ENCODE measurements at regions not wholly inside any gene's neighbourhood (a gene's known extent, or its start where the extent isn't known, plus 50 kb on each side); places are given as distances from the start of the nearest gene placed in this dataset.

GRCh38 chr5:121019734-121020133 lies 555.6 kb downstream of the PRR16 start:
- Histone ChIP-seq H3K4me1 (ENCODE audit: control insufficient read depth, insufficient read depth, low read length) (no peaks in the 10 kb centered on the region), H3K4me3 (ENCODE audit: insufficient read depth, low read depth, low read length) (no peak overlapping the region), H3K36me3 (ENCODE audit: control insufficient read depth, insufficient read depth, low read length) (no peaks in the 10 kb centered on the region), H3K27me3 (ENCODE audit: control insufficient read depth, insufficient read depth, low read length, poor library complexity, severe bottlenecking) (no peaks in the 10 kb centered on the region), H3K27ac (ENCODE audit: insufficient read depth, low read depth, low read length, poor library complexity, severe bottlenecking) (no peak overlapping the region), H3K9me3 (ENCODE audit: control insufficient read depth, low read length) (no peaks in the 10 kb centered on the region)
- 88 to 96% methylated on average over 1 to 2 of the region's 2 CpGs for WGBS, 2 experiments

GRCh38 chr5:121021681-121022080 lies 557.6 kb downstream of the PRR16 start:
- no peaks in the 10 kb centered on the region for H3K4me1 ChIP-seq (ENCODE audit: control insufficient read depth, insufficient read depth, low read length)
- 93 to 98% methylated on average over 5 of the region's 5 CpGs for WGBS, 2 experiments

GRCh38 chr5:121024416-121025311 lies 560.6 kb downstream of the PRR16 start:
- Histone ChIP-seq H3K4me3 (ENCODE audit: insufficient read depth, low read depth, low read length) (no peak overlapping the region), H3K36me3 (ENCODE audit: control insufficient read depth, insufficient read depth, low read length) (no peaks in the 10 kb centered on the region), H3K27ac (ENCODE audit: insufficient read depth, low read depth, low read length, poor library complexity, severe bottlenecking) (no peak overlapping the region), H3K27me3 (ENCODE audit: control insufficient read depth, insufficient read depth, low read length, poor library complexity, severe bottlenecking) (no peaks in the 10 kb centered on the region), H3K4me1 (ENCODE audit: control insufficient read depth, insufficient read depth, low read length) (no peaks in the 10 kb centered on the region), H3K9me3 (ENCODE audit: control insufficient read depth, low read length) (no peaks in the 10 kb centered on the region)
- WGBS, 2 experiments = 94 to 96% methylated on average over 4 to 5 of the region's 5 CpGs

More at GRCh38 chr5:121021681-121022080, 557.6 kb downstream of the PRR16 start:
- Histone ChIP-seq H3K36me3 (ENCODE audit: control insufficient read depth, insufficient read depth, low read length) (no peaks in the 10 kb centered on the region), H3K9me3 (ENCODE audit: control insufficient read depth, low read length) (no peaks in the 10 kb centered on the region), H3K27me3 (ENCODE audit: control insufficient read depth, insufficient read depth, low read length, poor library complexity, severe bottlenecking) (no peaks in the 10 kb centered on the region), H3K4me3 (ENCODE audit: insufficient read depth, low read depth, low read length) (no peak overlapping the region), H3K27ac (ENCODE audit: insufficient read depth, low read depth, low read length, poor library complexity, severe bottlenecking) (no peak overlapping the region)

- no peaks in the 10 kb centered on the region for H3K4me1 ChIP-seq (ENCODE audit: control insufficient read depth, insufficient read depth, low read length)
- no peaks in the 10 kb centered on the region for H3K9me3 ChIP-seq (ENCODE audit: control insufficient read depth, low read length)
- WGBS, 2 experiments = 89 to 90% methylated on average over 1 to 2 of the region's 2 CpGs
- no peaks in the 10 kb centered on the region for H3K36me3 ChIP-seq (ENCODE audit: control insufficient read depth, insufficient read depth, low read length)
- no peaks in the 10 kb centered on the region for H3K27me3 ChIP-seq (ENCODE audit: control insufficient read depth, insufficient read depth, low read length, poor library complexity, severe bottlenecking)
- H3K27ac ChIP-seq (ENCODE audit: insufficient read depth, low read depth, low read length, poor library complexity, severe bottlenecking) = no peak overlapping the region
- no peak overlapping the region for H3K4me3 ChIP-seq (ENCODE audit: insufficient read depth, low read depth, low read length)
These were observed 561.6 kb downstream of the PRR16 start for GRCh38 chr5:121025671-121026070.

- no peak overlapping the region for H3K27ac ChIP-seq (ENCODE audit: insufficient read depth, low read depth, low read length, poor library complexity, severe bottlenecking)
- no peaks in the 10 kb centered on the region for H3K9me3 ChIP-seq (ENCODE audit: control insufficient read depth, low read length)
- no peaks in the 10 kb centered on the region for H3K36me3 ChIP-seq (ENCODE audit: control insufficient read depth, insufficient read depth, low read length)
- H3K4me1 ChIP-seq (ENCODE audit: control insufficient read depth, insufficient read depth, low read length) = no peaks in the 10 kb centered on the region
- no peaks in the 10 kb centered on the region for H3K27me3 ChIP-seq (ENCODE audit: control insufficient read depth, insufficient read depth, low read length, poor library complexity, severe bottlenecking)
- WGBS, 2 experiments = 82 to 90% methylated on average over 1 to 3 of the region's 3 CpGs
- no peak overlapping the region for H3K4me3 ChIP-seq (ENCODE audit: insufficient read depth, low read depth, low read length)
These were observed 563.5 kb downstream of the PRR16 start for GRCh38 chr5:121027636-121028035.

- Histone ChIP-seq H3K4me3 (ENCODE audit: insufficient read depth, low read depth, low read length) (no peak overlapping the region), H3K4me1 (ENCODE audit: control insufficient read depth, insufficient read depth, low read length) (no peaks in the 10 kb centered on the region), H3K27ac (ENCODE audit: insufficient read depth, low read depth, low read length, poor library complexity, severe bottlenecking) (no peak overlapping the region), H3K36me3 (ENCODE audit: control insufficient read depth, insufficient read depth, low read length) (no peaks in the 10 kb centered on the region), H3K9me3 (ENCODE audit: control insufficient read depth, low read length) (no peaks in the 10 kb centered on the region), H3K27me3 (ENCODE audit: control insufficient read depth, insufficient read depth, low read length, poor library complexity, severe bottlenecking) (no peaks in the 10 kb centered on the region)
- 94 to 98% methylated on average over 2 to 4 of the region's 4 CpGs for WGBS, 2 experiments
These were observed 565.6 kb downstream of the PRR16 start for GRCh38 chr5:121029536-121030245.

GRCh38 chr5:121031491-121031890 lies 567.4 kb downstream of the PRR16 start:
- WGBS, 2 experiments = 95 to 98% methylated on average over 2 to 3 of the region's 3 CpGs
- H3K4me3 ChIP-seq (ENCODE audit: insufficient read depth, low read depth, low read length) = no peak overlapping the region
- H3K27ac ChIP-seq (ENCODE audit: insufficient read depth, low read depth, low read length, poor library complexity, severe bottlenecking) = no peak overlapping the region
- no peaks in the 10 kb centered on the region for H3K36me3 ChIP-seq (ENCODE audit: control insufficient read depth, insufficient read depth, low read length)
- H3K27me3 ChIP-seq (ENCODE audit: control insufficient read depth, insufficient read depth, low read length, poor library complexity, severe bottlenecking) = no peaks in the 10 kb centered on the region
- no peaks in the 10 kb centered on the region for H3K9me3 ChIP-seq (ENCODE audit: control insufficient read depth, low read length)
- no peaks in the 10 kb centered on the region for H3K4me1 ChIP-seq (ENCODE audit: control insufficient read depth, insufficient read depth, low read length)

GRCh38 chr5:121033334-121033733 lies 569.2 kb downstream of the PRR16 start:
- Histone ChIP-seq H3K4me3 (ENCODE audit: insufficient read depth, low read depth, low read length) (no peak overlapping the region), H3K36me3 (ENCODE audit: control insufficient read depth, insufficient read depth, low read length) (no peaks in the 10 kb centered on the region), H3K4me1 (ENCODE audit: control insufficient read depth, insufficient read depth, low read length) (no peaks in the 10 kb centered on the region), H3K9me3 (ENCODE audit: control insufficient read depth, low read length) (no peaks in the 10 kb centered on the region), H3K27me3 (ENCODE audit: control insufficient read depth, insufficient read depth, low read length, poor library complexity, severe bottlenecking) (no peaks in the 10 kb centered on the region), H3K27ac (ENCODE audit: insufficient read depth, low read depth, low read length, poor library complexity, severe bottlenecking) (no peak overlapping the region)

GRCh38 chr5:121038438-121038837 lies 574.3 kb downstream of the PRR16 start:
- H3K27me3 ChIP-seq (ENCODE audit: control insufficient read depth, insufficient read depth, low read length, poor library complexity, severe bottlenecking) = no peaks in the 10 kb centered on the region
- WGBS, 2 experiments = 83 to 95% methylated on average over 4 of the region's 4 CpGs
- H3K36me3 ChIP-seq (ENCODE audit: control insufficient read depth, insufficient read depth, low read length) = no peaks in the 10 kb centered on the region
- H3K9me3 ChIP-seq (ENCODE audit: control insufficient read depth, low read length) = no peaks in the 10 kb centered on the region
- H3K27ac ChIP-seq (ENCODE audit: insufficient read depth, low read depth, low read length, poor library complexity, severe bottlenecking) = no peak overlapping the region
- no peaks in the 10 kb centered on the region for H3K4me1 ChIP-seq (ENCODE audit: control insufficient read depth, insufficient read depth, low read length)
- H3K4me3 ChIP-seq (ENCODE audit: insufficient read depth, low read depth, low read length) = no peak overlapping the region

- H3K9me3 ChIP-seq (ENCODE audit: control insufficient read depth, low read length) = no peaks in the 10 kb centered on the region
- H3K4me1 ChIP-seq (ENCODE audit: control insufficient read depth, insufficient read depth, low read length) = no peaks in the 10 kb centered on the region
These were observed 585.9 kb downstream of the PRR16 start for GRCh38 chr5:121049971-121050370.

More at GRCh38 chr5:121049971-121050370, 585.9 kb downstream of the PRR16 start:
- Histone ChIP-seq H3K27me3 (ENCODE audit: control insufficient read depth, insufficient read depth, low read length, poor library complexity, severe bottlenecking) (no peaks in the 10 kb centered on the region), H3K36me3 (ENCODE audit: control insufficient read depth, insufficient read depth, low read length) (no peaks in the 10 kb centered on the region), H3K4me3 (ENCODE audit: insufficient read depth, low read depth, low read length) (no peak overlapping the region), H3K27ac (ENCODE audit: insufficient read depth, low read depth, low read length, poor library complexity, severe bottlenecking) (no peak overlapping the region)

Data from ectodermal cell (in vitro differentiated cells).